ENCODE measurements at regions not wholly inside any gene's neighbourhood (a gene's known extent, or its start where the extent isn't known, plus 50 kb on each side); places are given as distances from the start of the nearest gene placed in this dataset.

GRCh38 chr10:20726381-20726780 is 170.7 kb downstream of the NEBL start:
- no peaks in the 10 kb centered on the region for H3K9me1 ChIP-seq (ENCODE audit: control insufficient read depth, extremely low read depth, insufficient read depth, low read length)
- no peaks in the 10 kb centered on the region for H3K9me3 ChIP-seq (ENCODE audit: control insufficient read depth, low read depth, low read length)
- no peaks in the 10 kb centered on the region for H3K27me3 ChIP-seq (ENCODE audit: control insufficient read depth, extremely low read depth, insufficient read depth, low read length)
- no peaks in the 10 kb centered on the region for H3K4me1 ChIP-seq (ENCODE audit: control insufficient read depth, extremely low read depth, insufficient read depth, low read length)
- no peak overlapping the region for H3K4me2 ChIP-seq (ENCODE audit: control insufficient read depth, extremely low read depth, insufficient read depth, low read depth, low read length)
- H3K79me2 ChIP-seq (ENCODE audit: control insufficient read depth, insufficient read depth, low read length) = no peaks in the 10 kb centered on the region
- no peak for TF ChIP-seq EZH2 (IDR thresholded peaks at IDR 0.05; ENCODE audit: low read length)
- TF ChIP-seq CTCF (optimal IDR thresholded peaks at IDR 0.05 in 1 of 3, IDR thresholded peaks at IDR 0.05 in 1 of 3, conservative IDR thresholded peaks at IDR 0.05 in 1 of 3; ENCODE audit: extremely low read depth in 1 of 3, insufficient read depth in 2 of 3, low read length in 3 of 3) = no peak
- H3K4me3 ChIP-seq (ENCODE audit: control insufficient read depth in 2 of 3, extremely low read depth in 1 of 3, insufficient read depth in 2 of 3, low read depth in 1 of 3, low read length in 3 of 3) = no peak overlapping the region
- H3K27ac ChIP-seq (ENCODE audit: control insufficient read depth, insufficient read depth, low read length) = no peak overlapping the region
- dilution Hi-C loops (cut with MboI; ENCODE audit: extremely low pct_ligation_motif_present, low sequenced_read_pairs) = no loop called here
- H2AFZ ChIP-seq (ENCODE audit: control insufficient read depth, low read length) = no peak overlapping the region
- DNase-seq (ENCODE audit: low read depth, low spot score) (no peak), FAIRE-seq (no peak)
- H4K20me1 ChIP-seq (ENCODE audit: control insufficient read depth, extremely low read depth, insufficient read depth, low read length) = no peaks in the 10 kb centered on the region
- no peak overlapping the region for H3K9ac ChIP-seq (ENCODE audit: control insufficient read depth, extremely low read depth, insufficient read depth, low read length)
- H3K36me3 ChIP-seq (ENCODE audit: control insufficient read depth in 2 of 2, extremely low read depth in 1 of 2, insufficient read depth in 2 of 2, low read length in 2 of 2) = no peaks in the 10 kb centered on the region

GRCh38 chr10:20714979-20715378 is 182.1 kb downstream of the NEBL start:
- H3K4me1 ChIP-seq (ENCODE audit: control insufficient read depth, extremely low read depth, insufficient read depth, low read length) = no peaks in the 10 kb centered on the region
- FAIRE-seq = no peak
- no peaks in the 10 kb centered on the region for H4K20me1 ChIP-seq (ENCODE audit: control insufficient read depth, extremely low read depth, insufficient read depth, low read length)
- no peaks in the 10 kb centered on the region for H3K36me3 ChIP-seq (ENCODE audit: control insufficient read depth in 2 of 2, extremely low read depth in 1 of 2, insufficient read depth in 2 of 2, low read length in 2 of 2)
- no peaks in the 10 kb centered on the region for H3K27me3 ChIP-seq (ENCODE audit: control insufficient read depth, extremely low read depth, insufficient read depth, low read length)
- H3K4me3 ChIP-seq (ENCODE audit: control insufficient read depth in 2 of 3, extremely low read depth in 1 of 3, insufficient read depth in 2 of 3, low read depth in 1 of 3, low read length in 3 of 3) = no peak overlapping the region
- no peaks in the 10 kb centered on the region for H3K9me1 ChIP-seq (ENCODE audit: control insufficient read depth, extremely low read depth, insufficient read depth, low read length)
- no peak overlapping the region for H3K4me2 ChIP-seq (ENCODE audit: control insufficient read depth, extremely low read depth, insufficient read depth, low read depth, low read length)
- H3K9ac ChIP-seq (ENCODE audit: control insufficient read depth, extremely low read depth, insufficient read depth, low read length) = no peak overlapping the region
- dilution Hi-C loops (cut with MboI; ENCODE audit: extremely low pct_ligation_motif_present, low sequenced_read_pairs) = no loop called here
- no peak overlapping the region for H2AFZ ChIP-seq (ENCODE audit: control insufficient read depth, low read length)
- TF ChIP-seq EZH2 (IDR thresholded peaks at IDR 0.05; ENCODE audit: low read length) (no peak), CTCF (optimal IDR thresholded peaks at IDR 0.05 in 1 of 3, IDR thresholded peaks at IDR 0.05 in 1 of 3, conservative IDR thresholded peaks at IDR 0.05 in 1 of 3; ENCODE audit: extremely low read depth in 1 of 3, insufficient read depth in 2 of 3, low read length in 3 of 3) (no peak)
- DNase-seq (ENCODE audit: low read depth, low spot score) = no peak
- no peak overlapping the region for H3K27ac ChIP-seq (ENCODE audit: control insufficient read depth, insufficient read depth, low read length)
- H3K9me3 ChIP-seq (ENCODE audit: control insufficient read depth, low read depth, low read length) = no peaks in the 10 kb centered on the region
- no peaks in the 10 kb centered on the region for H3K79me2 ChIP-seq (ENCODE audit: control insufficient read depth, insufficient read depth, low read length)

Measured in keratinocyte (primary cell).